OCI-LY3 (cell line): ENCODE measurements at regions not wholly inside any gene's neighbourhood (a gene's known extent, or its start where the extent isn't known, plus 50 kb on each side); places are given as distances from the start of the nearest gene placed in this dataset.

Experiments
- EZH2phosphoT487 ChIP-seq: fragments of 200-600 bp; shearing (Covaris generic); IDR thresholded peaks from 2 replicates; pipeline ENCODE4 v1.6.1; 2018; ENCODE audit warnings: antibody characterized with exemption, mixed run types, low read depth
- TF ChIP-seq, protein P1 (sequence below): fragments of 200-600, 300-600 bp; sonication (generic); IDR thresholded peaks from 2 replicates; pipeline ENCODE4 v1.5.1; 2014; ENCODE audit warnings: antibody characterized with exemption, low read length, low read depth

DNA sequence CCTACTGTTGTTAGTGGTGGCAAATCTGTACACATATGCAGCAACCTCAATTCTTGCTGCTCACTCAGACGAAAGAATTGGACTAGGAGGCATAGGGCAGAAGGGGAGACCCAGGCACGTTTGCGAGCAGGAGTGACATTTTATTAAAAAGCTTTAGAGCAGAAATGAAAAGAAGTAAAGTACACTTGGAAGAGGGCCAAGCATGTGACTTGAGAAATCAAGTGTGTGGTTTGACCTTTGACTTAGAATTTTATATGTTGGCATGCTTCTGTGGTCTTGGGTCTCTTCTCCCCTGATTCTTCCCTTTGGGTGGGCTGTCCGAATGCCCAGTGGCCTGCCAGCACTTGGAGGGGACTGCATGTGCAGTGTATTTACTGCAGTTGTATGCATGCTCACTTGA, 205.5 kb upstream of the SEMA3D start:
- TF ChIP-seq, protein P1, sequence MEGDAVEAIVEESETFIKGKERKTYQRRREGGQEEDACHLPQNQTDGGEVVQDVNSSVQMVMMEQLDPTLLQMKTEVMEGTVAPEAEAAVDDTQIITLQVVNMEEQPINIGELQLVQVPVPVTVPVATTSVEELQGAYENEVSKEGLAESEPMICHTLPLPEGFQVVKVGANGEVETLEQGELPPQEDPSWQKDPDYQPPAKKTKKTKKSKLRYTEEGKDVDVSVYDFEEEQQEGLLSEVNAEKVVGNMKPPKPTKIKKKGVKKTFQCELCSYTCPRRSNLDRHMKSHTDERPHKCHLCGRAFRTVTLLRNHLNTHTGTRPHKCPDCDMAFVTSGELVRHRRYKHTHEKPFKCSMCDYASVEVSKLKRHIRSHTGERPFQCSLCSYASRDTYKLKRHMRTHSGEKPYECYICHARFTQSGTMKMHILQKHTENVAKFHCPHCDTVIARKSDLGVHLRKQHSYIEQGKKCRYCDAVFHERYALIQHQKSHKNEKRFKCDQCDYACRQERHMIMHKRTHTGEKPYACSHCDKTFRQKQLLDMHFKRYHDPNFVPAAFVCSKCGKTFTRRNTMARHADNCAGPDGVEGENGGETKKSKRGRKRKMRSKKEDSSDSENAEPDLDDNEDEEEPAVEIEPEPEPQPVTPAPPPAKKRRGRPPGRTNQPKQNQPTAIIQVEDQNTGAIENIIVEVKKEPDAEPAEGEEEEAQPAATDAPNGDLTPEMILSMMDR = no peak
- no peak for TF ChIP-seq EZH2phosphoT487
